HepG2 (cell line): ENCODE measurements at regions not wholly inside any gene's neighbourhood (a gene's known extent, or its start where the extent isn't known, plus 50 kb on each side); places are given as distances from the start of the nearest gene placed in this dataset.

Experiments used
- TGIF2 ChIP-seq: IDR thresholded peaks from 2 replicates; pipeline ENCODE4 v1.6.1; 2016; ENCODE audit warnings: control low read depth, missing compliant biosample characterization
- ZFX ChIP-seq: sonication (generic); formaldehyde crosslinking; IDR thresholded peaks from 2 replicates; pipeline ENCODE4 v1.4.0; 2020; ENCODE audit warnings: mild to moderate bottlenecking, low read depth, missing genetic modification reagents, moderate library complexity

- TF ChIP-seq TGIF2 (CRISPR knock-in tag) (no peak), ZFX (no peak)
Observed at GRCh38 chr14:48129472-48129871, 454.1 kb upstream of the MDGA2 start.
